ENCODE measurements at regions not wholly inside any gene's neighbourhood (a gene's known extent, or its start where the extent isn't known, plus 50 kb on each side); places are given as distances from the start of the nearest gene placed in this dataset.
"Not testable (repeated sequence)": the region's sequence is repeated elsewhere in the genome, so short reads cannot be mapped to it uniquely, and the experiment has no call there.

- Histone ChIP-seq H3K27me3 (no peaks in the 10 kb centered on the region), H3K9me3 (no peaks in the 10 kb centered on the region), H3K36me3 (no peaks in the 10 kb centered on the region), H3K4me1 (no peaks in the 10 kb centered on the region), H3K4me3 (no peak overlapping the region), H3K27ac (no peak overlapping the region)
- DNase-seq (ENCODE audit: low spot score in 2 of 2), result no peak
- WGBS, result 0% methylated on average over 1 of the region's 1 CpG
- TF ChIP-seq POLR2AphosphoS5 (IDR thresholded peaks at IDR 0.05) (no peak), CTCF (IDR thresholded peaks at IDR 0.05) (no peak), EP300 (IDR thresholded peaks at IDR 0.05) (no peak), POLR2A (IDR thresholded peaks at IDR 0.05) (no peak)
These were observed 131.8 kb downstream of the OR13H1 start for GRCh38 chrX:131675596-131676194.

- TF ChIP-seq POLR2A (IDR thresholded peaks at IDR 0.05), result no peak
- TF ChIP-seq EP300 (IDR thresholded peaks at IDR 0.05), result no peak
- TF ChIP-seq CTCF (IDR thresholded peaks at IDR 0.05), result peak in 1 of 2 donors; percentile 38
- TF ChIP-seq POLR2AphosphoS5 (IDR thresholded peaks at IDR 0.05), result no peak
- DNase-seq (ENCODE audit: low spot score in 2 of 2), result no peak
- Histone ChIP-seq H3K36me3 (no peaks in the 10 kb centered on the region), H3K4me3 (no peak overlapping the region), H3K27ac (no peak overlapping the region), H3K9me3 (no peaks in the 10 kb centered on the region), H3K4me1 (no peaks in the 10 kb centered on the region), H3K27me3 (no peaks in the 10 kb centered on the region)
- WGBS, result 34% methylated on average over 16 of the region's 20 CpGs
These were observed 134.1 kb downstream of the OR13H1 start for GRCh38 chrX:131677655-131678628.

DNA sequence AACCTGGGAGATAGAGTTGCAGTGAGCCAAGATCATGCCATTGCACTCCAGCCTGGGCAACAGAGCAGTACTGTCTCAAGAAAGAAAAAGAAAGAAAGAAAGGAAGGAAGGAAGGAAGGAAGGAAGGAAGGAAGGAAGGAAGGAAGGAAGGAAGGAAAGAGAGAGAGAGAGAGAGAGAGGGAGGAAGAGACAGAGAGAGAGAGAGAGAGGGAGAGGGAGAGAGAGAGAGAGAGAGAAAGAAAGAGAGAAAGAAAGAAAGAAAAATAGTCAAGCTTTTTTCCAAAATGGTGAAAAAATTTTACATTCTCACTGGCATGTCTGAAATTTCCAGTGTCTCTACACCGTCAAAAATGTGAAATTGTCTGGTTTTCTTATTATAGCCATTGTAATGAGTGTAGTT, 138.9 kb downstream of the OR13H1 start:
- H3K9me3 ChIP-seq; H3K4me3 ChIP-seq; H3K36me3 ChIP-seq; H3K4me1 ChIP-seq; H3K27ac ChIP-seq; DNase-seq (ENCODE audit: low spot score in 2 of 2); H3K27me3 ChIP-seq: not testable (repeated sequence)
- WGBS, result 43% methylated on average over 1 of the region's 1 CpG

- H3K27me3 ChIP-seq, result no peaks in the 10 kb centered on the region
- no peaks in the 10 kb centered on the region for H3K9me3 ChIP-seq
- no peaks in the 10 kb centered on the region for H3K4me1 ChIP-seq
- H3K27ac ChIP-seq, result no peak overlapping the region
- no peak for DNase-seq (ENCODE audit: low spot score in 2 of 2)
- no peak overlapping the region for H3K4me3 ChIP-seq
- TF ChIP-seq CTCF (IDR thresholded peaks at IDR 0.05), result no peak
- TF ChIP-seq EP300 (IDR thresholded peaks at IDR 0.05), result no peak
- TF ChIP-seq POLR2AphosphoS5 (IDR thresholded peaks at IDR 0.05), result no peak
- no peak for TF ChIP-seq POLR2A (IDR thresholded peaks at IDR 0.05)
- no peaks in the 10 kb centered on the region for H3K36me3 ChIP-seq
These were observed 149.5 kb downstream of the OR13H1 start for GRCh38 chrX:131693359-131693758.

GRCh38 chrX:131696989-131697388, 153.1 kb downstream of the OR13H1 start:
- not testable (repeated sequence) for H3K27me3 ChIP-seq; H3K9me3 ChIP-seq; H3K4me3 ChIP-seq; H3K36me3 ChIP-seq; H3K27ac ChIP-seq; DNase-seq (ENCODE audit: low spot score in 2 of 2); H3K4me1 ChIP-seq
- 91% methylated on average over 3 of the region's 3 CpGs for WGBS

DNA sequence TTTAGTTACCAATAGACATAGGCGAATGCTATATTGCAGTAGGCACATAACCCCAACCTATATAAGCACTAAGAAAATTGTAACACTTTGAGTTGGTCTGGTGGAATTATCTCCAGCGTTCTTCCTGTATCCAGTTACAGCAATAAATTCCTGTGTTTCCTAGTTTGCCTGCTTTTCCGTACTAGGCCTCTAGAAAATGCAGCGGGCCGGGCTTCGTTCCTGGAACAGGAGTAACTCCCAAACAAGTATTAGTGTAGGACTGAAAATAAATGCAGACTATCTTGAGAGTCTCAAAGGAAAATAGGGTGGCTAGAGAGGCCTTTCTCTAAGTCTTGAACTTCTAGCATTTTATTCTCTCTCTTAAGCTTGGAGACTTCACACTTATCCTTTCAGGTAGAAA, 159.8 kb downstream of the OR13H1 start:
- TF ChIP-seq POLR2AphosphoS5 (IDR thresholded peaks at IDR 0.05) (no peak), POLR2A (IDR thresholded peaks at IDR 0.05) (no peak), CTCF (IDR thresholded peaks at IDR 0.05) (no peak), EP300 (IDR thresholded peaks at IDR 0.05) (no peak)
- H3K36me3 ChIP-seq, result no peaks in the 10 kb centered on the region
- H3K4me1 ChIP-seq, result no peaks in the 10 kb centered on the region
- no peak overlapping the region for H3K4me3 ChIP-seq
- H3K27me3 ChIP-seq, result no peaks in the 10 kb centered on the region
- H3K9me3 ChIP-seq, result no peaks in the 10 kb centered on the region
- H3K27ac ChIP-seq, result no peak overlapping the region
- no peak for DNase-seq (ENCODE audit: low spot score in 2 of 2)
- WGBS, result 44% methylated on average over 6 of the region's 6 CpGs

Measured in suprapubic skin (tissue), 4 donors.